HEK293T (cell line): ENCODE measurements at regions not wholly inside any gene's neighbourhood (a gene's known extent, or its start where the extent isn't known, plus 50 kb on each side); places are given as distances from the start of the nearest gene placed in this dataset.

Experiments
- ELF4 ChIP-seq: fragments of 450-650 bp; IDR thresholded peaks from 2 replicates; pipeline ENCODE4 v1.6.1; 2017; ENCODE audit warnings: antibody characterized with exemption
- NFRKB ChIP-seq: fragments of 450-650 bp; IDR thresholded peaks from 2 replicates; pipeline ENCODE4 v1.6.1; 2016; ENCODE audit warnings: mild to moderate bottlenecking, moderate library complexity
- SUZ12 ChIP-seq: fragments of 450-650 bp; IDR thresholded peaks from 2 replicates; pipeline ENCODE4 v1.6.1; 2016; ENCODE audit warnings: mild to moderate bottlenecking

GRCh38 chr1:58850636-58851035 lies 66.8 kb upstream of the JUN start:
- TF ChIP-seq ELF4 (no peak), NFRKB (no peak), SUZ12 (no peak)
